DND-41 (cell line): ENCODE measurements at regions not wholly inside any gene's neighbourhood (a gene's known extent, or its start where the extent isn't known, plus 50 kb on each side); places are given as distances from the start of the nearest gene placed in this dataset.

Experiments used
- EZH2 ChIP-seq: IDR thresholded peaks from 3 replicates; pipeline ENCODE4 v1.6.1; 2012; ENCODE audit warnings: borderline replicate concordance, low read depth, mild to moderate bottlenecking, moderate library complexity, low read length, inconsistent platforms; ENCODE audit not compliant: severe bottlenecking
- TF ChIP-seq, protein P1 (sequence below): IDR thresholded peaks from 2 replicates; pipeline ENCODE4 v1.5.1; 2012; ENCODE audit warnings: borderline replicate concordance, low read length, moderate library complexity, mild to moderate bottlenecking; ENCODE audit not compliant: poor library complexity, severe bottlenecking; ENCODE audit errors: extremely low read depth

DNA sequence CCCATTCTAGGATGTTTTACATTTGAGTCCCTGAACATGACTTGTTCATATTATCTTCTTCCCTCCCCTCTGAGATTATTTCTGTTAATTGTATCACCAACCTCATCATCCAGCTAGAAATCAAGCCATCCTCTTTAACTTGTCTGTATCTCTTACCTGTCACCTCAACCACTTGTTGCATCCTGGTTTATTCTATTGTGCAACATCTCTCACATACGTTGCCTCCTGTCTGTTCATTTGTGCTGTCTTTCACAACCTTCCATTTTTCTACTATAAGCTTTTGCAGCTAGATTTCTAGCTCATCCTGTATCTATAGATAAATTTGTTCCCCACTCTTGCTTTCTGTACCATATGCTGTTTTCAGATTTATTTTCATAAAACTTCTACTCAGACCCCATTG is 183.7 kb downstream of the MCHR2 start:
- TF ChIP-seq, protein P1, sequence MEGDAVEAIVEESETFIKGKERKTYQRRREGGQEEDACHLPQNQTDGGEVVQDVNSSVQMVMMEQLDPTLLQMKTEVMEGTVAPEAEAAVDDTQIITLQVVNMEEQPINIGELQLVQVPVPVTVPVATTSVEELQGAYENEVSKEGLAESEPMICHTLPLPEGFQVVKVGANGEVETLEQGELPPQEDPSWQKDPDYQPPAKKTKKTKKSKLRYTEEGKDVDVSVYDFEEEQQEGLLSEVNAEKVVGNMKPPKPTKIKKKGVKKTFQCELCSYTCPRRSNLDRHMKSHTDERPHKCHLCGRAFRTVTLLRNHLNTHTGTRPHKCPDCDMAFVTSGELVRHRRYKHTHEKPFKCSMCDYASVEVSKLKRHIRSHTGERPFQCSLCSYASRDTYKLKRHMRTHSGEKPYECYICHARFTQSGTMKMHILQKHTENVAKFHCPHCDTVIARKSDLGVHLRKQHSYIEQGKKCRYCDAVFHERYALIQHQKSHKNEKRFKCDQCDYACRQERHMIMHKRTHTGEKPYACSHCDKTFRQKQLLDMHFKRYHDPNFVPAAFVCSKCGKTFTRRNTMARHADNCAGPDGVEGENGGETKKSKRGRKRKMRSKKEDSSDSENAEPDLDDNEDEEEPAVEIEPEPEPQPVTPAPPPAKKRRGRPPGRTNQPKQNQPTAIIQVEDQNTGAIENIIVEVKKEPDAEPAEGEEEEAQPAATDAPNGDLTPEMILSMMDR = no peak
- TF ChIP-seq EZH2 = no peak
